DND-41 (cell line): ENCODE measurements at regions not wholly inside any gene's neighbourhood (a gene's known extent, or its start where the extent isn't known, plus 50 kb on each side); places are given as distances from the start of the nearest gene placed in this dataset.

ENCODE experiments used
- ATAC-seq: fragments of 200-7000 bp; cut with Tn5 transposase; 3 replicates; pipeline ENCODE4 v1.9.1; 2021; ENCODE audit warnings: low read depth; ENCODE audit not compliant: insufficient read depth
- DNase-seq: peaks from one replicate; pipeline ENCODE4 v3.0.0-alpha.2; 2020
- H2AFZ ChIP-seq: 2 replicates; pipeline ENCODE4 v1.6.0; 2012; ENCODE audit warnings: low read depth, low read length
- H3K27ac ChIP-seq: 2 replicates; pipeline ENCODE4 v1.5.1; 2012; ENCODE audit warnings: low read length, inconsistent platforms
- H3K27me3 ChIP-seq: fragments of 200-600 bp; sonication (generic); 2 replicates; pipeline ENCODE4 v1.6.0; 2012; ENCODE audit warnings: low read length, mild to moderate bottlenecking, inconsistent platforms; ENCODE audit not compliant: insufficient read depth, poor library complexity
- H3K36me3 ChIP-seq: 2 replicates; pipeline ENCODE4 v1.5.1; 2012; ENCODE audit warnings: low read length, inconsistent platforms; ENCODE audit not compliant: insufficient read depth
- H3K4me1 ChIP-seq: 2 replicates; pipeline ENCODE4 v1.5.1; 2012; ENCODE audit warnings: mild to moderate bottlenecking, low read length; ENCODE audit not compliant: insufficient read depth
- H3K4me2 ChIP-seq: 2 replicates; pipeline ENCODE4 v1.6.0; 2012; ENCODE audit warnings: mild to moderate bottlenecking, moderate library complexity, low read length, inconsistent platforms; ENCODE audit not compliant: insufficient read depth
- H3K4me3 ChIP-seq, 2 experiments: fragments of 200-600 bp in 1 of 2; shearing (Covaris generic) in 1 of 2; 2 replicates each; pipeline ENCODE4 v1.5.1; 2012 to 2016; ENCODE audit warnings: inconsistent platforms in 2 of 2, low read length in 2 of 2, mild to moderate bottlenecking in 2 of 2, low read depth in 1 of 2, moderate library complexity in 1 of 2
- H3K79me2 ChIP-seq: 2 replicates; pipeline ENCODE4 v1.6.0; 2012; ENCODE audit warnings: low read length, inconsistent platforms; ENCODE audit not compliant: insufficient read depth
- H3K9ac ChIP-seq: 2 replicates; pipeline ENCODE4 v1.6.0; 2012; ENCODE audit warnings: low read depth, mild to moderate bottlenecking, inconsistent platforms, low read length, moderate library complexity
- H3K9me3 ChIP-seq: 2 replicates; pipeline ENCODE4 v1.5.1; 2012; ENCODE audit warnings: low read length, moderate library complexity, mild to moderate bottlenecking, inconsistent platforms; ENCODE audit not compliant: insufficient read depth, severe bottlenecking
- H4K20me1 ChIP-seq: 2 replicates; pipeline ENCODE4 v1.6.0; 2012; ENCODE audit warnings: low read length; ENCODE audit not compliant: insufficient read depth
- CTCF ChIP-seq: IDR thresholded peaks from 2 replicates; pipeline ENCODE4 v1.5.1; 2012; ENCODE audit warnings: borderline replicate concordance, low read length, moderate library complexity, mild to moderate bottlenecking; ENCODE audit not compliant: poor library complexity, severe bottlenecking; ENCODE audit errors: extremely low read depth
- EZH2 ChIP-seq: IDR thresholded peaks from 3 replicates; pipeline ENCODE4 v1.6.1; 2012; ENCODE audit warnings: borderline replicate concordance, low read depth, mild to moderate bottlenecking, moderate library complexity, low read length, inconsistent platforms; ENCODE audit not compliant: severe bottlenecking

DNA sequence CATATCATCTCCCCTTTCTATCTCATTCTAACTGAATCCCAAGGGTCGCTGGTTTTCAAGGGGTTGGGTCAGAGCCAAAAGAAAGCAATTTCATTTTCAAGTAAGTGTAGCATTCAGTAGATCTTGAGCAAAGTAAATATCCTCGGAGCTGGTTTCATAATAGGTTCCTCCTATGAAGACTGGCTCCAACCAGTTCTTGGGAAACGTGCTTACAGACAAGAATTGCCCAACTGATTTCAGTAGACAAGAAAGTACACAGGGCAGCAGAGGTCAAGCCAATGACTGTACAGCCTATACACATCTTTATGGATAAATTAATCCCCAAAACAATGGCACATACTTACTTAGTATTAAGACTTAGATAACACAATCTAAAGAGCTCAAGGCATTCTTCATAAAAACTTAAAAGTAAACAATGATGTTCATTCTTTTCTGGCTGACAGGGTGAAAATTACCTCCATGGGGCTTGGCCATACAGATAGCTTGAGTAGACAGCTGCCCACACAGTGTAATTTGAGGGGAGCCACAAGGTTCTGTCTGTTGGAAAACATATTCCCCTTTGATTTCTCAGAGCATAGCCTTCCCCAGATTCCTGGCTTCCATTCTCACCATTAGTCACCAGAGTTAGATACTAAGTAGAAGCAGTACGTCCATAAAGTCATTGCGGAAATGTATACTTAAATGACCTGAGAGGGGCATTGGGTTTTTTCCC, 163.9 kb downstream of the ARRDC3 start:
- no peaks in the 10 kb centered on the region for H3K79me2 ChIP-seq
- no peaks in the 10 kb centered on the region for H3K4me1 ChIP-seq
- no peaks in the 10 kb centered on the region for H3K36me3 ChIP-seq
- H3K9ac ChIP-seq, result no peak overlapping the region
- H3K9me3 ChIP-seq, result no peaks in the 10 kb centered on the region
- no peaks in the 10 kb centered on the region for H4K20me1 ChIP-seq
- no peak overlapping the region for H3K4me3 ChIP-seq
- no peak for DNase-seq
- TF ChIP-seq EZH2 (no peak), CTCF (no peak)
- H3K4me2 ChIP-seq, result no peak overlapping the region
- H3K27ac ChIP-seq, result no peak overlapping the region
- ATAC-seq, result no peak
- no peak overlapping the region for H2AFZ ChIP-seq
- no peaks in the 10 kb centered on the region for H3K27me3 ChIP-seq

- no peak overlapping the region for H3K9ac ChIP-seq
- H3K4me2 ChIP-seq, result no peak overlapping the region
- no peaks in the 10 kb centered on the region for H3K9me3 ChIP-seq
- no peaks in the 10 kb centered on the region for H3K36me3 ChIP-seq
- no peak overlapping the region for H3K4me3 ChIP-seq
- H3K27ac ChIP-seq, result no peak overlapping the region
- ATAC-seq, result no peak
- DNase-seq, result no peak
- no peaks in the 10 kb centered on the region for H4K20me1 ChIP-seq
- H3K27me3 ChIP-seq, result no peaks in the 10 kb centered on the region
- TF ChIP-seq EZH2 (no peak), CTCF (no peak)
- H3K79me2 ChIP-seq, result no peaks in the 10 kb centered on the region
- H2AFZ ChIP-seq, result no peak overlapping the region
- H3K4me1 ChIP-seq, result no peaks in the 10 kb centered on the region
These were observed 165.3 kb downstream of the ARRDC3 start for GRCh38 chr5:91217859-91218258.

DNA sequence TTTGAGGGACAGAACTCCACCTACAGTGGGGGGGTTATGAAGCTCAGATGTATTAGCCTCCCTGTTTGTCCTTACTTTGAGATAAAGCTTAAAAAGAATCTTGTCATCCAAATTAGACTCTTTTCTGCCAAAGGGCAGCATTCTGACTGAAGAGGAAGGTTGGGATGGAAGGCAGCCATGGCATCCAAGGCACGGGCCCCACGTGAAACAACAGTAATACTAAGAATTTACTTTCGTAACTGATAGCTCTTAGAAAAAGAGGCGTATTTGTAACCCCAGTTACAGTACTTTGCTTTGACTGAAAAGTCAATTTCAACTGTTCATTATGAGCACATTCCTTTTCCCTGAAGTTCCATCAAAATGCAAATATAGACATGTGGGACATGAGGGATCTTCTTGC, 168.5 kb downstream of the ARRDC3 start:
- Histone ChIP-seq H4K20me1 (no peaks in the 10 kb centered on the region), H3K4me1 (no peaks in the 10 kb centered on the region), H2AFZ (no peak overlapping the region), H3K9me3 (no peaks in the 10 kb centered on the region), H3K27me3 (no peaks in the 10 kb centered on the region), H3K36me3 (no peaks in the 10 kb centered on the region), H3K4me3 (no peak overlapping the region), H3K4me2 (no peak overlapping the region), H3K27ac (no peak overlapping the region), H3K9ac (no peak overlapping the region), H3K79me2 (no peaks in the 10 kb centered on the region)
- no peak for DNase-seq
- no peak for TF ChIP-seq CTCF
- no peak for ATAC-seq
